ENCODE measurements at regions not wholly inside any gene's neighbourhood (a gene's known extent, or its start where the extent isn't known, plus 50 kb on each side); places are given as distances from the start of the nearest gene placed in this dataset.
"Not testable (repeated sequence)": the region's sequence is repeated elsewhere in the genome, so short reads cannot be mapped to it uniquely, and the experiment has no call there.

DNA sequence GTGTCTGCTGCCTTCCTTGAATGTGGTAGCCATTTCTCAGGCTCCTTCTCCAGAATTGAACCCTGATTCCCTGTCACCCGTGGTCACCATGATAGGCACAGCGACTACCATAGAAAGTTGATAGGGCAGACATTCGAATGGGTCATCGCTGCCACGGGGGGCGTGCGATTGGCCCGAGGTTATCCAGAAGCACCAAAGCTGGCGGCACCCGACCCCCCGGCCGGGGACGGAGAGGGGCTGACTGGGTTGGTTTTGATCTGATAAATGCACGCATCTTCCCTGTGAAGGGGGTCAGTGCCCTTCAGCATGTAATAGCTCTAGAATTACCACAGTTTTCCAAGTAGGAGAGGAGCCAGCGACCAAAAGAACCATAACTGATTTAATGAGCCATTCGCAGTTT, 94.0 kb upstream of the ANKRD30BL start:
- Mint-ChIP-seq H3K36me3 (ENCODE audit: low read depth, unreplicated experiment) (peaks cover 16% of the 10 kb centered on the region), H3K4me1 (ENCODE audit: unreplicated experiment) (no peaks in the 10 kb centered on the region), H3K27me3 (ENCODE audit: unreplicated experiment) (peaks cover 16% of the 10 kb centered on the region), H3K4me3 (ENCODE audit: unreplicated experiment) (no peak overlapping the region), H3K27ac (ENCODE audit: unreplicated experiment) (no peak overlapping the region), H3K9me3 (ENCODE audit: unreplicated experiment) (peaks cover 17% of the 10 kb centered on the region)
- TF ChIP-seq CTCF (IDR thresholded peaks at IDR 0.05; ENCODE audit: unreplicated experiment), result no peak
- no peak for DNase-seq (ENCODE audit: low spot score)

- no peak for DNase-seq (ENCODE audit: low spot score)
- Mint-ChIP-seq H3K4me3 (ENCODE audit: unreplicated experiment) (no peak overlapping the region), H3K36me3 (ENCODE audit: low read depth, unreplicated experiment) (peaks cover 16% of the 10 kb centered on the region), H3K9me3 (ENCODE audit: unreplicated experiment) (peaks cover 17% of the 10 kb centered on the region), H3K27me3 (ENCODE audit: unreplicated experiment) (peaks cover 16% of the 10 kb centered on the region), H3K27ac (ENCODE audit: unreplicated experiment) (no peak overlapping the region), H3K4me1 (ENCODE audit: unreplicated experiment) (no peaks in the 10 kb centered on the region)
- no peak for TF ChIP-seq CTCF (IDR thresholded peaks at IDR 0.05; ENCODE audit: unreplicated experiment)
These were observed 94.6 kb upstream of the ANKRD30BL start for GRCh38 chr2:132256251-132256902.

- Mint-ChIP-seq H3K27me3 (ENCODE audit: unreplicated experiment) (peaks cover 16% of the 10 kb centered on the region), H3K36me3 (ENCODE audit: low read depth, unreplicated experiment) (peaks cover 16% of the 10 kb centered on the region), H3K9me3 (ENCODE audit: unreplicated experiment) (peaks cover 17% of the 10 kb centered on the region)
- not testable (repeated sequence) for H3K4me3 Mint-ChIP-seq (ENCODE audit: unreplicated experiment); DNase-seq (ENCODE audit: low spot score); H3K27ac Mint-ChIP-seq (ENCODE audit: unreplicated experiment); H3K4me1 Mint-ChIP-seq (ENCODE audit: unreplicated experiment)
These were observed 95.2 kb upstream of the ANKRD30BL start for GRCh38 chr2:132256903-132257300.

DNA sequence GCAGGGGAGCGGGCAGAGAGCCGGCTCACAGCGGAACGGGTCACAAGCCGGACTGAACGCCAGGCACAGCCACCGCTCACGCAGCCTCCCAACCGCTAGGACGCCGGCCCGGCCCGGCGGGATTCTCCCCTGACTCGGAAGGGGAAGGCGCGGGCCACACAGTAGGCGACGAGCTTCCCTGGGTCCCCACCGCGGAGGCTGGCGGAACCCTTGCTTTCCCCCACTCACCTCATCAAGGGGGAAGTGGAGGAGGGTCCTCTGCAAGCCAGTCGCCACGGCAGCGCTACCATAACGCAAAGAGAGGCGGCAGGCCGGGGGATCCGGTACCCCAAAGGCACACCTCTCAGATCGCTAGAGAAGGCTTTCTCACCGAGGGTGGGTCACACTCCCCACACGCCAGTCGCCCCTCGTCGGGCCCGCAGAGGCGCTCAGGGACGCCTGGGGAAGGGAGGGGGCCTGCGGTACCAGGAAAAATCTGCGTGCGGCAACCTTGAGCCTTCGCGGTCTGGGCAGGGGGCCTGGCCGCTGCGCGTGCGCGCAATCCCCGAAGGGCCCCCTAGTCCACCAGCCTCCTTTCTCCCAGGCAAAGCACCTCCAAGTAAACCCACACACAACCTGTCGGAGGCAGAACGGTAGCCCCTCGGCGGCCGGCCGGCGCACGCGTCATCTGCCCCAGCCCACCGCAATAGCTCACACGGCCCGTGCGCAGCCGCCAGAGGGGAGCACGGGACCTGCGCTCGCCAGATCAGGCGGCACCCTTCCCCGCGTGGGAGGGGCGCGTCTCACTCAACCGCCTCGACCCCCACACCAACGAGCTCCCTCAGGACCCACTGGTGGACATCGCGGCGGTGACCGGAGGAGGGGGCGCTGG, 95.8 kb upstream of the ANKRD30BL start:
- H3K4me1 Mint-ChIP-seq (ENCODE audit: unreplicated experiment); H3K27ac Mint-ChIP-seq (ENCODE audit: unreplicated experiment); H3K4me3 Mint-ChIP-seq (ENCODE audit: unreplicated experiment); DNase-seq (ENCODE audit: low spot score): not testable (repeated sequence)
- Mint-ChIP-seq H3K27me3 (ENCODE audit: unreplicated experiment) (peaks cover 16% of the 10 kb centered on the region), H3K9me3 (ENCODE audit: unreplicated experiment) (peaks cover 17% of the 10 kb centered on the region), H3K36me3 (ENCODE audit: low read depth, unreplicated experiment) (peaks cover 16% of the 10 kb centered on the region)

DNA sequence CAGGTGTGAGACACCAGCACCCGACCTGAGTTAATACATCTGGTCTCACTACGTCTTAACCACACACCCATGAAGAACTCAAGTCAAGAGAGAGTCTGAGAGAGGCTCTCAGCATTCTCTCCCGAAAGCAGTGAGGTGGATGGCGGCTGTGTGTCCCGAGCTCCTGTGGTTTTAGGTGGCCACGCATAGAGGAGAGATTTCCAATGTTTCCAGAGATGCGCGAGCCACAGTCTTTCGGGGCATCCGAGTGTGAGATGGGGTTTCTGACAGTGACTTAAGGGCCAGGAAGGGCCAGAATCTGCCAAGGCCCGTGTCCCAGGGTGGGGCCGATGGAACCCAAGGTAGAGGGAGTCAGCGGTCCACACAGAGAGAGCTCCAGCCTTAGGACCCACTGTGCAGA, 97.5 kb upstream of the ANKRD30BL start:
- Mint-ChIP-seq H3K27me3 (ENCODE audit: unreplicated experiment) (peaks cover 13% of the 10 kb centered on the region), H3K36me3 (ENCODE audit: low read depth, unreplicated experiment) (peaks cover 11% of the 10 kb centered on the region), H3K9me3 (ENCODE audit: unreplicated experiment) (peaks cover 11% of the 10 kb centered on the region)
- DNase-seq (ENCODE audit: low spot score); H3K27ac Mint-ChIP-seq (ENCODE audit: unreplicated experiment); H3K4me1 Mint-ChIP-seq (ENCODE audit: unreplicated experiment); H3K4me3 Mint-ChIP-seq (ENCODE audit: unreplicated experiment): not testable (repeated sequence)

DNA sequence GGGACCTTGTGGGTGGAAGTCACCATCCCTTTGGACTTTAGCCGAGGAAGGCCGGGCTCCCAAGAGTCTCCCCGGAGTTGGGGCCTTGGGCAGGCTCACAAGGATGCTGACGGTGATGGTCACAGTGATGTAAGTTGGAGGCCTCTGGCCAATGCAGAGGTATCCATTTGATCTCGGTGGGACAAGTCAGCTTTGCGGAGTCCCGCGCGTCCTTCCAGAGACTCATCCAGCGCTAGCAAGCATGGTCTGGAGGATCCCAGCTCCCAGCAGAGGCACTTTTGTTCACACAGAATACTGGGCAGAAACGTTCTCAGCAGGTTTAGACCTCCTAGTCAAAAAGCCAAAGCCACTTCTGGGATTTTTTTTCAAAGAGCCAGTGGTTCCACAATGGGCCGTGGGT, 103.8 kb upstream of the ANKRD30BL start:
- not testable (repeated sequence) for H3K4me3 Mint-ChIP-seq (ENCODE audit: unreplicated experiment); H3K4me1 Mint-ChIP-seq (ENCODE audit: unreplicated experiment); H3K9me3 Mint-ChIP-seq (ENCODE audit: unreplicated experiment); H3K36me3 Mint-ChIP-seq (ENCODE audit: low read depth, unreplicated experiment); H3K27ac Mint-ChIP-seq (ENCODE audit: unreplicated experiment); DNase-seq (ENCODE audit: low spot score); H3K27me3 Mint-ChIP-seq (ENCODE audit: unreplicated experiment)

DNA sequence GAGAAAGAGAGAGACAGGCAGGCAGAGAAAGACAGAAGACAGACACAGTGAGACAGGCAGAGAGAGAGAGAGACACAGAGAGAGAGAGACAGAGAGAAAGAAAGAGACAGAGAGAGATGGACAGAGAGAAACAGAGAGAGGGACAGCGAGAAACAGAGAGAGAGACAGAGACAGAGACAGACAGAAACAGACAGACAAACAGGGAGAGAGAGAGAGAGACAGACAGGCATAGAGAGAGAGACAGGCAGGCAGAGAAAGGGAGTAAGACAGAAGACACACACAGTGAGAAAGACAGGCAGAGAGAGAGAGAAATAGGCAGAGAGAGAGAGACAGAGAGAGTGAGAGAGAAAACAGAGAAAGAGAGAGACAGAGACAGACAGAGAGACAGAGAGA, 105.3 kb upstream of the ANKRD30BL start:
- H3K27ac Mint-ChIP-seq (ENCODE audit: unreplicated experiment), result no peak overlapping the region
- no peak overlapping the region for H3K4me3 Mint-ChIP-seq (ENCODE audit: unreplicated experiment)
- DNase-seq (ENCODE audit: low spot score), result no peak
- no peaks in the 10 kb centered on the region for H3K4me1 Mint-ChIP-seq (ENCODE audit: unreplicated experiment)
- H3K36me3 Mint-ChIP-seq (ENCODE audit: low read depth, unreplicated experiment), result no peaks in the 10 kb centered on the region
- H3K27me3 Mint-ChIP-seq (ENCODE audit: unreplicated experiment), result peaks cover 3% of the 10 kb centered on the region
- no peak for TF ChIP-seq CTCF (IDR thresholded peaks at IDR 0.05; ENCODE audit: unreplicated experiment)
- H3K9me3 Mint-ChIP-seq (ENCODE audit: unreplicated experiment), result no peaks in the 10 kb centered on the region

- H3K4me1 Mint-ChIP-seq (ENCODE audit: unreplicated experiment); H3K27me3 Mint-ChIP-seq (ENCODE audit: unreplicated experiment); DNase-seq (ENCODE audit: low spot score); H3K36me3 Mint-ChIP-seq (ENCODE audit: low read depth, unreplicated experiment); H3K27ac Mint-ChIP-seq (ENCODE audit: unreplicated experiment); H3K9me3 Mint-ChIP-seq (ENCODE audit: unreplicated experiment); H3K4me3 Mint-ChIP-seq (ENCODE audit: unreplicated experiment): not testable (repeated sequence)
These were observed 105.9 kb upstream of the ANKRD30BL start for GRCh38 chr2:132267498-132268283.
